K562 (cell line): ENCODE measurements at regions not wholly inside any gene's neighbourhood (a gene's known extent, or its start where the extent isn't known, plus 50 kb on each side); places are given as distances from the start of the nearest gene placed in this dataset.

Source experiments
- ATAC-seq: fragments of 200-7000 bp; cut with Tn5 transposase; 3 replicates; pipeline ENCODE4 v1.9.1; 2020; ENCODE audit warnings: moderate library complexity
- BruUV-seq: library from RNA; stranded (reverse); fragments of 400-500 nt; replicated peaks from 2 replicates; lab custom pipeline; 2021; lab: Mats Ljungman, UMichigan
- CTCF ChIA-PET: fragments of 300-600 bp; formaldehyde crosslinking; extraction: SDS; loops from one replicate; lab custom pipeline; 2021; ENCODE audit warnings: low intra/inter-chr PET ratio; lab: Yijun Ruan, JAX
- POLR2A ChIA-PET: fragments of 300-600, 350-650 bp; sonication (Branson Sonifier 250); formaldehyde crosslinking; extraction: SDS; loops from one replicate; lab custom pipeline; 2021; ENCODE audit warnings: antibody characterized with exemption, inconsistent platforms; lab: Yijun Ruan, JAX
- DNase-seq, 4 experiments: peaks; one replicate each; pipeline versions ENCODE4 v3.0.0 to v3.0.0-alpha.2; 2011 to 2018; ENCODE audit warnings: low spot score in 3 of 4, mixed read lengths in 3 of 4; ENCODE audit errors: extremely low read depth in 1 of 4
- FAIRE-seq: peaks from 2 replicates; lab custom pipeline; 2011; peaks lifted over from hg19 to GRCh38; lab: Jason Lieb, UNC
- H2AFZ ChIP-seq: 2 replicates; pipeline ENCODE4 v1.6.0; 2011; ENCODE audit warnings: low read depth, low read length, control low read depth, inconsistent platforms
- H3K27ac ChIP-seq: fragments of 200-600 bp; 3 replicates; pipeline ENCODE4 v1.8.0; 2011; ENCODE audit warnings: low read depth, mild to moderate bottlenecking, control low read depth, inconsistent platforms, low read length, moderate library complexity, mixed read lengths; ENCODE audit errors: extremely low read depth
- H3K27me3 ChIP-seq, 2 experiments: fragments of 300-600 bp in 1 of 2; 2 replicates in 1 of 2; 3 replicates in 1 of 2; pipeline versions ENCODE4 v1.6.0 to v1.8.0; 2011; ENCODE audit warnings: inconsistent platforms in 2 of 2, low read length in 2 of 2, mild to moderate bottlenecking in 1 of 2, mixed read lengths in 1 of 2, moderate library complexity in 1 of 2; ENCODE audit not compliant: control insufficient read depth in 2 of 2, insufficient read depth in 2 of 2
- H3K36me3 ChIP-seq: fragments of 300-600 bp; 3 replicates; pipeline ENCODE4 v1.8.0; 2011; ENCODE audit warnings: mild to moderate bottlenecking, low read length, inconsistent platforms; ENCODE audit not compliant: control insufficient read depth, insufficient read depth
- H3K4me1 ChIP-seq, 2 experiments: fragments of 200-600 bp in 1 of 2; replicated peaks in 1 of 2; 2 replicates in 1 of 2; 3 replicates in 1 of 2; pipeline versions ENCODE4 v1.5.1 to v1.8.0; 2011; ENCODE audit warnings: inconsistent platforms in 2 of 2, low read length in 2 of 2, mild to moderate bottlenecking in 1 of 2, mixed read lengths in 1 of 2, moderate library complexity in 1 of 2; ENCODE audit not compliant: control insufficient read depth in 2 of 2, insufficient read depth in 2 of 2
- H3K4me2 ChIP-seq: 2 replicates; pipeline ENCODE4 v1.6.1; 2011; ENCODE audit warnings: low read length, control low read depth, inconsistent platforms, mixed read lengths; ENCODE audit not compliant: insufficient read depth
- H3K4me3 ChIP-seq: fragments of 200-600 bp; sonication (generic), shearing (Covaris generic); 2 replicates; pipeline ENCODE4 v1.5.1; 2016; ENCODE audit warnings: control low read depth, inconsistent platforms
- H3K79me2 ChIP-seq: fragments of 200-600 bp; 3 replicates; pipeline ENCODE4 v1.8.0; 2011; ENCODE audit warnings: low read length, inconsistent platforms; ENCODE audit not compliant: control insufficient read depth, insufficient read depth
- H3K9ac ChIP-seq, 2 experiments: 2 replicates each; pipeline versions ENCODE4 v1.6.0 to v1.6.1; 2011; ENCODE audit warnings: low read depth in 2 of 2, low read length in 2 of 2, control low read depth in 1 of 2, inconsistent platforms in 1 of 2, mild to moderate bottlenecking in 1 of 2, mixed read lengths in 1 of 2; ENCODE audit not compliant: insufficient read depth in 1 of 2
- H3K9me1 ChIP-seq: one replicate; pipeline ENCODE4 v1.6.0; 2011; ENCODE audit warnings: inconsistent platforms, mild to moderate bottlenecking, low read length, moderate library complexity; ENCODE audit not compliant: control insufficient read depth, insufficient read depth
- H3K9me3 ChIP-seq: replicated peaks from 2 replicates; pipeline ENCODE4 v1.5.1; 2011; ENCODE audit warnings: low read depth, low read length, inconsistent platforms; ENCODE audit not compliant: control insufficient read depth, insufficient read depth
- H4K20me1 ChIP-seq: replicated peaks from 2 replicates; pipeline ENCODE4 v1.6.1; 2011; ENCODE audit warnings: low read length, inconsistent platforms, mixed read lengths; ENCODE audit not compliant: control insufficient read depth, insufficient read depth
- ARID3B ChIP-seq: fragments of 250-450 bp; sonication (Bioruptor Pico); IDR thresholded peaks from 2 replicates; pipeline ENCODE4 v1.4.0; 2020; ENCODE audit warnings: borderline replicate concordance
- BRD4 ChIP-seq: fragments of 200-600 bp; sonication (generic); IDR thresholded peaks from 2 replicates; pipeline ENCODE4 v1.6.1; 2017; ENCODE audit warnings: inconsistent platforms
- BRF1 ChIP-seq: IDR thresholded peaks from 3 replicates; pipeline ENCODE4 v1.6.1; 2011; ENCODE audit warnings: borderline replicate concordance, mild to moderate bottlenecking; ENCODE audit not compliant: insufficient read length; ENCODE audit errors: extremely low read depth
- GABPA ChIP-seq: fragments of 200-800 bp; sonication (Bioruptor generic); conservative IDR thresholded peaks from 2 replicates; pipeline ENCODE4 v1.6.1; 2016; ENCODE audit warnings: low read depth, missing genetic modification characterization, missing compliant biosample characterization
- PBX2 ChIP-seq, 2 experiments: IDR thresholded peaks in 1 of 2; conservative IDR thresholded peaks in 1 of 2; 2 replicates each; pipeline ENCODE4 v1.6.1; 2016; ENCODE audit warnings: low read depth in 2 of 2, mild to moderate bottlenecking in 1 of 2, missing compliant biosample characterization in 1 of 2, missing genetic modification characterization in 1 of 2, moderate library complexity in 1 of 2
- WGBS: fragments of 100-300 bp; shearing (Covaris generic); methylation state at CpG from one replicate; pipeline ENCODE4 v1.1.6; 2016; ENCODE audit warnings: low coverage, mixed read lengths; ENCODE audit not compliant: insufficient coverage; ENCODE audit errors: missing lambda C conversion rate; 5-methylcytosine and 5-hydroxymethylcytosine counted together
- in situ Hi-C: fragments of 300-500 bp; cut with MboI; formaldehyde crosslinking; loops from 4 replicates; pipeline ENCODE4 v1.15.0; 2018; ENCODE audit warnings: inconsistent platforms, mixed read lengths
- intact Hi-C: fragments of 100-400 bp; cut with micrococcal nuclease; formaldehyde crosslinking; loops from 2 replicates; pipeline ENCODE4 v1.14.2; 2022

GRCh38 chr12:84035766-84036165 lies 876.8 kb downstream of the SLC6A15 start (continued):
- TF ChIP-seq ARID3B (CRISPR knock-in tag) (no peak), GABPA (tag) (no peak)
- TF ChIP-seq, all 486 proteins: peak for 0

GRCh38 chr12:84034871-84035270 lies 877.7 kb downstream of the SLC6A15 start:
- Histone ChIP-seq H3K9me1 (no peaks in the 10 kb centered on the region), H3K4me1 (no peaks in the 10 kb centered on the region), H3K4me3 (no peak overlapping the region), H3K4me2 (no peak overlapping the region), H3K27me3 (no peaks in the 10 kb centered on the region), H3K27ac (no peak overlapping the region), H2AFZ (no peak overlapping the region), H4K20me1 (no peaks in the 10 kb centered on the region), H3K9ac (no peak overlapping the region), H3K79me2 (no peaks in the 10 kb centered on the region), H3K9me3 (no peaks in the 10 kb centered on the region; the same call in 1 of the 2 replicates), H3K36me3 (no peaks in the 10 kb centered on the region)
- DNase-seq (no peak), FAIRE-seq (no peak), ATAC-seq (no peak)
- 0% methylated on average over 2 of the region's 2 CpGs for WGBS
- intact Hi-C loops (no loop called here), in situ Hi-C loops (no loop called here)
- POLR2A ChIA-PET: no interaction called here
- no TSS peak for BruUV-seq
- CTCF ChIA-PET: no interaction called here
- TF ChIP-seq BRF1: no peak
- TF ChIP-seq BRD4: no peak
- no peak for TF ChIP-seq PBX2 (CRISPR knock-in tag; IDR thresholded peaks at IDR 0.05; ENCODE audit: low read depth)
- no peak for TF ChIP-seq PBX2 (tag; conservative IDR thresholded peaks at IDR 0.05; ENCODE audit: low read depth)
